H7 (cell line): ENCODE measurements at regions not wholly inside any gene's neighbourhood (a gene's known extent, or its start where the extent isn't known, plus 50 kb on each side); places are given as distances from the start of the nearest gene placed in this dataset.
A peak's percentile ranks its signal among the peaks of the same experiment; 100 is the strongest.

Experiments used
- DNase-seq: peaks from one replicate; pipeline ENCODE4 v3.0.0; 2012
- H3K27me3 ChIP-seq: 2 replicates; pipeline ENCODE4 v1.6.0; 2011; ENCODE audit warnings: mild to moderate bottlenecking, low read length; ENCODE audit not compliant: control insufficient read depth, insufficient read depth
- H3K36me3 ChIP-seq: replicated peaks from 2 replicates; pipeline ENCODE4 v1.5.1; 2011; ENCODE audit warnings: low read length; ENCODE audit not compliant: control insufficient read depth, insufficient read depth
- H3K4me3 ChIP-seq: 2 replicates; pipeline ENCODE4 v1.5.1; 2011; ENCODE audit warnings: low read depth, mild to moderate bottlenecking, control low read depth, low read length, moderate library complexity; ENCODE audit not compliant: insufficient read depth

DNA sequence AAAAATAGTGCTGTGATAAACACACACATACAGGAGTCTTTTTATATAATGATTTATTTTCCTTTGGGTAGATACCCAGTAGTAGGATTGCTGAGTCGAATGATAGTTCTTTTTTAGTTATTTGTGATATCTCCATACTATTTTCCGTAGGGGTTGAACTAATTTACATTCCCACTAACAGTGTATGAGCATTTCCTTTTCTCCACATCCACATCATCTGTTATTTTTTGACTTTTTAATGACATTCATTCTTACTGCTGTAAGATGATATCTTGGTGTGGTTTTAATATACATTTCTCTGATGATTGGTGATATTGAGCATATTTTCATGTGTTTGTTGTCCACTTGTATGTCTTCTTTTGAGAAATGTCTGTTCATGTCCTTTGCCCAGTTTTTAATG, 78.3 kb downstream of the NIBAN1 start:
- Histone ChIP-seq H3K27me3 (no peaks in the 10 kb centered on the region), H3K36me3 (no peaks in the 10 kb centered on the region), H3K4me3 (no peak overlapping the region)
- DNase-seq, result no peak

DNA sequence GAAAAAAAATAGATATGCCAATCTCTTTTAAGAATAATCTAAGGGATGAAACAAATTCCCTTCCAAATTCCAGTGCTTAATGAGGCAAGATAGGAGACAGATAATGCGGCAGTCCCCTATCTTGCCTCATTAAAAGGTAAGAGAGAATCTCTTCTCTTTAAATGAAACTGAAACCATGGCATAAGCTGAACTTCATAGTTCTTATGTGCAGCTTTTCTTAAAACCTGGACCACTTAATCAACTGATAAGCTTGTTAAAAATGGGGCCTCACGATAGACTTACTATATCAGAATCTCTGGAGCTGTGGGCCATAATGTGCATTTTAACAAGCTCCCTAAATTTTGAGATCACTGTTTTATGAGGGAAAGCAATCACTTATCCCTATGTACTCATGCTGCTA, 79.2 kb downstream of the NIBAN1 start:
- DNase-seq, result no peak
- no peaks in the 10 kb centered on the region for H3K27me3 ChIP-seq
- no peaks in the 10 kb centered on the region for H3K36me3 ChIP-seq
- no peak overlapping the region for H3K4me3 ChIP-seq

DNA sequence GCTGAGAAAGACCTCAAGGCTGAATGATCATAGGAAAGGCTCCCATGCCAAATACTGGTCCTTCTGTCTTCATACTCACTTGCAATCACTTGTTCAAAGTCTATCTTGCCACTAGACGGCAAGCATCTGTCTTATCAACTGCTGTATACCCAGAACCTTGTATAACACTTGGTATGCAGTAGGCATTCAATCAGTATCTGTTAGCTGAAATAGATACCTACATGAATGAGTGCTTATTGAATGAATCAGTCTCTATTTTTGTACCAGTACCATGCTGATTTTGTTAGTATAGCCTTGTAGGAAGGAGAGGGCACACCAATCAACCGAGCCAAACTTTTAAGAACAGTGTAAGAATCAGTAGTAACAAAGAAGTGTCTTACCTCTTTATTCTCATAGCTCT, 80.6 kb downstream of the NIBAN1 start:
- no peak for DNase-seq
- no peak overlapping the region for H3K4me3 ChIP-seq
- H3K27me3 ChIP-seq, result no peaks in the 10 kb centered on the region
- H3K36me3 ChIP-seq, result no peaks in the 10 kb centered on the region

DNA sequence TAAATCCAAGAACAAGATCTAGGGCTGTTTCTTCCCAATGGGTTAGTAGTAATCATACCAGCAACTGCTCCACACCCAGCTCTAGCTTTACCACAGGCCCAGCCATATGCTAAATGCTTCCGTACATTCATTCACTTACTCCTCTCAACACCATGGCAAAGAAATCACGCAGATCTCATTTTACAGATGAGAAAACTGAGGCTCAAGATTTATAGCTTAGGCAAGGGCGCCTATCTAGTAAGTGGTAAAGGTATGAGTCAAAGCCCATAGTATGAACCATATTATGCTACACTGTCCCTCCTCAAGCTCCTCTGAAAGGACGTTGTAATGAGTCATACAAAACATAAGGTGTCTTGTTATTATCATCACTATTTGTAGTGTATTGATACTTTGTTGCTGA, 82.2 kb downstream of the NIBAN1 start:
- no peaks in the 10 kb centered on the region for H3K27me3 ChIP-seq
- H3K4me3 ChIP-seq, result no peak overlapping the region
- H3K36me3 ChIP-seq, result no peaks in the 10 kb centered on the region
- no peak for DNase-seq

DNA sequence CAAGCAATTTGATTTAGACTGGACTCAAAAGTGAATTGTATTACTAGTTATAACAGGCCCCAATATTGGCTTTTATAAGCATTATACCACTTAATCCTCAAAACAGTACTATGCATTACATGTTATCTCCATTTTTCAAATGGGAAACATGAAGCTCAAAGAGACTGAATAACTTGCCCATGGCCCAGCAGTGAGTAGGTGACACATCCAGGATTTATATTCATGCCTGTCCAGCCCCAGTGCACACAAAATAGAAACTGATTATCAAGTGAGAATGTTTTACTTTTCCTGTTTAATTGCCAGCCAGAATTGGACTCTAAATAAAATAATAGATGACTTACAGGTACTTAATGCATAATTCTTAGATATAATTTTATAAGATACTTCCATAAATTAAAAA, 82.9 kb downstream of the NIBAN1 start:
- H3K36me3 ChIP-seq, result no peaks in the 10 kb centered on the region
- no peak overlapping the region for H3K4me3 ChIP-seq
- DNase-seq, result no peak
- no peaks in the 10 kb centered on the region; the same call in 1 of the 2 replicates for H3K27me3 ChIP-seq

DNA sequence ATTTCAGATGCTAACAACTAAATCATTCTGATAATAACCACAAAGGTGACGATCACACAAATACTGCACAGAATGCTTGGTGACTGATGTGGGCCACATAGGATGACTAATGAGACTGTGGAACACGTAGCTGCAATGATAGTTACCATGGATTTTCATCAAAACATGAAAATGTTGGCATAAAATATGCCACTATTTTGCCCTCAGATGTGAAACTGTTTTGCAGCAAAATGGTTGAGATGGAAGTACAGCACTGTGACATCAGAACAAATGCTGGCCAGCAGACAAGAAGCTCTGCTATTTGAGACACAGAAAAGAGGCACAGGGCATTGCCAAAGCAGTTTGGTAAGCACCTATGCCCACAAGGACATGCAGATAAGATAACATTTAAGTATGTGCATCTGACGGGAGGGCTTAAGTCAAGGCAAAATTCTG, 83.8 kb downstream of the NIBAN1 start:
- Histone ChIP-seq H3K27me3 (peaks cover 3% of the 10 kb centered on the region), H3K4me3 (no peak overlapping the region), H3K36me3 (no peaks in the 10 kb centered on the region)
- no peak for DNase-seq

DNA sequence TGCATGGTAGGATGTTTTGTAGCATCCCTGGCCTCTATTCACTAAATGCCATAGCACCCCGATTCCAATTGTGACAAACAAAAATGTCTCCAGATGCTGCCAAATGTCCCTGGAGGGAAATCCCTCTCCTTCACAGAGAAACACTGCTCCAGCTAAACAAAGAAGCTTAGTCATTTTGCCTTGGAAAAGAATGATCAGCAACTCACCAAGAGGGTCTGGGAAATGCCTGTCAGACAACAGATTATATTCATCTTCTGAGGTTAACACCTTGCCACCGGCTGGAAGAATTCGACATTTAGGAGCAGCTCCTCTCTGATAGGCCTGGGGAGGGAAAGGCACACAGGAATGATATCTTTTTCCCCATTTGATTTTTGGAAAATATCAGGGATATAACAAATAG, 84.4 kb downstream of the NIBAN1 start:
- H3K27me3 ChIP-seq, result peaks cover 3% of the 10 kb centered on the region
- H3K4me3 ChIP-seq, result no peak overlapping the region
- DNase-seq, result no peak
- H3K36me3 ChIP-seq, result no peaks in the 10 kb centered on the region

DNA sequence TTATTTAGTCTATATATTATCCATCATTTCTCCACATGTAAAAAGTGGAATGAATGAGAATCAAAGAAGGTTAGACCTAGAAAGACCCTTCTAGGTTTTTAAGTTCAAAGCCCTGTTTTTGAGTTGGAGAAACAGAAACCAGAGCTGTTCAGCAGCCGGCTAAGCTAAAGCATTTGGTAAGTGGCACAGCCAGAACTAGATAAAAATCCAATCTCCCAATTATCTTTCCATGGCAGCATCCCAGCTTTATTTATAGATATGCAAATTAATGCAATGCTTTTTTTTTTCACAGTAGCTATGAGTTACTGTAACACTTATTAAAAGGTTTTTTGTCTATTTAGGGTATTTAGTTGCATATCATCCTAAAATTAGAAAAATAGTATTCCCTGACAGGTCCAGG, 85.1 kb downstream of the NIBAN1 start:
- H3K36me3 ChIP-seq, result no peaks in the 10 kb centered on the region
- peaks cover 8% of the 10 kb centered on the region for H3K27me3 ChIP-seq
- DNase-seq, result no peak
- H3K4me3 ChIP-seq, result no peak overlapping the region

DNA sequence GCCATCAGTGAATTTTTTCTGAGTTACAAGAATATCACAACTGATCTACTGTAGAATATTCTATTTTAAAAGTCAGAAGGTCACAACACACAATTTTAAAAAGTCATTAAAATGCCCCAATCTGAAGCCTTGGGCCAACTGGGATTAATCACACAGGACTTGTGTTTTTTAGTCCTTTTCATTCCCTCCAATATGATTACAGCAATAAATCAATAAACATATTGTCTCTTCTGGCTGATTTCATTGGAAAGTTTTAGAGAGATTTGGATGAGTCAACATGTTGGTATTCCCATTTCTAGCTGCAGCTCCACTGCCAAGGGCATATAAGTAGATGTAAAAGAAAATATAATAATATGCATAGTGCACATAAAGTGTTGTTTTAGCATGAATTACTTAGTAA, 85.8 kb downstream of the NIBAN1 start:
- no peak for DNase-seq
- H3K36me3 ChIP-seq, result no peaks in the 10 kb centered on the region

DNA sequence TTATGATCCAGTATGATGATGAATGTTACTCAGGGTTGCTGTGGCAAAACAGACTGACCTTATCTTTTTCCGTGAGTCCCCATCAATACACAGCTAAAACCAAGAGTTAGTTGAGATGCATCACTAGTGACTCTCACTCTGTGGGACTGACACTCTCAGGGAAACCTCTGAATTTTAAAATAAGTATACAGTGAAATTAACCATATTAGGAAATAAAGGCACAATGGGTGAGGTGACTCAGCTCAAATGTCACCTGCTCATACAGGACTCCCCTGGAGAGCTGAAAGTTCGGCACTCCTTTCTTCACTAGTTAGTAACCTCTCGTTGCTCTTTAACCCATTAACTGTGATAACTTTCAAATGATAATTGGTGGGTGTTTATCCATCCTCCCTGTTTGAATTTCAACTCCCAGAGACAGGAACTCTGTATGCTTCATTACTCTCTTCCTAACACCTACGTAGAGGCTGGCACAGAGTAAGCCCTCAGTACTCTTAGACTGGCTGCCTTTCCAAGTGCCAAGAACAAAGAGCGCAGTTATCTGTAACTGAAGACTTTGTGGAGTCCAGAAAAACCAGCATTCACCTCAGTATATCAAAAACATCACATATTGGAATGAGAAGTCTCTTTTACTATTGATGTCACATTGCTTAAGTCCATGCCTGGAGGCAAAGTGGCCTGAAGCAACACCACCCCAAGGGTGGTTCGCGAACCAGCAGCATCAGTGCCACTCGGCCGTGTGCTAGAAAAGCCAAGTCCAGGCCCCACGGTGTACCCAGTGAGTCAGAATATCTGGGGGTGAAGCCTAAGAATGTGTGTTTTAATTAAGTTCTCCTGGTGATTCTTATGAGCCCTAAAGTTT, 91.1 kb downstream of the NIBAN1 start:
- peaks cover 18% of the 10 kb centered on the region for H3K27me3 ChIP-seq
- no peaks in the 10 kb centered on the region for H3K36me3 ChIP-seq
- H3K4me3 ChIP-seq, result no peak overlapping the region
- DNase-seq, result no peak

More for the DNA sequence above, 85.8 kb downstream of the NIBAN1 start:
- H3K27me3 ChIP-seq, result peaks cover 8% of the 10 kb centered on the region
- no peak overlapping the region for H3K4me3 ChIP-seq

DNA sequence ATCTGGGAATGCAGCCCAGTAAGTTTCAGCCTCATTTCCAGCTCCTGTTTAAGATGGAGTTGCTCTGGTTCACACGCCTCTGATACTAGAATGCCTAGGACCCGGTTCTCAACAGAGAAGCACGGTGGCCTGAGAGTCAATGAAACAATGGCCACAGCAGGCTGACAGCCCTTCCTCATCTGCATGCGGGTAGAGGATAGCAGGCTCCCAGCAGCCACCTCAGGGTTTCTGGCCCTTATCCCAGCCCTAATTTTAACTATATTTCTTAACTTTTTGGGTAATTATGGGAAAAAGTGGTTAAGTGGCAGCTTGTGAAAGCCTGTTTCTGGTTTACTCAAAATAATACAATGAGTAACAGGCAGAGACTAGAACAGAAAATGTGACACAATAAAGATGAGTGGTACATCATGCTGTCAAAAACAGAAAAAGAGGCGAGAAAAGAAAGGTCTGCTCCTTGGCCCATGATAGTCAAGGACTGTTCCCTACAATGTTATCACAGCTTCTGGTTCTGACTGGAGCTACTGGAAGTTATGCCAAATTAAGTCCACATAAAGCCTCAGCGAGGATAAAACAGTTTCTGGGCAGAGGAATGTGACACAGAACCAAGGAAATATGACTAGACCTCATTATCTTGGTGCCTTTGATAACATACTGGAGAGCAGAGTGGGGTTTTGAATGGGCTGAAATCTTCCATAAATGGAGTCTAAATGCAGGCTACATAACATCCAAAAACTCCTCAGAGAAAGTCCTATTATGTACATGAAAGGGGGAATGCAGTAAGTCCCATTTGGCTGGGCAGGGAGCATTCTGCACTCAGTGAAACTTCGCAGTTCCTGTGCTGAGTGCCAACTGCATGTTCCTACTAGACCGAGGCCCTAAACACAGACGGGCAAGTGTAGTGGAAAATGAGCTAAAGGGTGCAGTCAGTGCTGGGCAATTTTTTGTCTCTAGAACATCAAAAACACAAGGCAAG, 92.1 kb downstream of the NIBAN1 start:
- H3K27me3 ChIP-seq, result peaks cover 18% of the 10 kb centered on the region
- peak; percentile 35 for DNase-seq
- H3K4me3 ChIP-seq, result no peak overlapping the region
- no peaks in the 10 kb centered on the region for H3K36me3 ChIP-seq

DNA sequence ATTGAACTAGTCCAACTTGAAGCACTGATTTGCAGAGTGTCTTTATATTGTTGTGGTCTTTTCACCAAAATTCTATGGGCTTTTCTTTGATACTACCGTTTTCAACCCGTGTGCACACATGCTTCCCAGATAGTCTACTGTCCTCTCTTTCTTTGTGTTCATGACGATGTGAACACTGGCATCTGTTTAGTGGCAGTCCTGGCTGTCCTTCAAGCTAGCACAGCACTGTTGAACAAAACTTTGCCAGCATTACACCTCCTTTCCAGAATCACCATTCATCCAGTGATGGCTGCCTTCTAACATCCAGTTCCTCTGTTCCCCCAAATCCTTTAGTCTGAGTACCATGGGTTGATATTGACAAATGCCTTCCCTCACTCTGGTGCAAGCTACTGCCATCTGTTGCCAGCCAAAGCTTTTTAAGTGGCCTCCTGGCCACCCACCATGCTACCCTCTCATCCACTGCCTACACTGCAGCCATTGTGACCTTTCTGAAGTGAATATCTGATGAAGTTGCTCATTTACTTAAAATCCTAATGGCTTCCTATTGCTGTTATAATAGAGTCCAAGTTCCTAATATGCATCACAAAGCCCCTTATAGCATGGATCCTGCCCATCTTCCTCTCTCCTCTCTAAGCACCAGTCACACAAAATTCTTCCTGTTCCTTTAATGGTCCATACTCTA, 94.3 kb downstream of the NIBAN1 start:
- DNase-seq, result no peak
- no peaks in the 10 kb centered on the region for H3K36me3 ChIP-seq
- H3K27me3 ChIP-seq, result peaks cover 16% of the 10 kb centered on the region
- H3K4me3 ChIP-seq, result no peak overlapping the region

DNA sequence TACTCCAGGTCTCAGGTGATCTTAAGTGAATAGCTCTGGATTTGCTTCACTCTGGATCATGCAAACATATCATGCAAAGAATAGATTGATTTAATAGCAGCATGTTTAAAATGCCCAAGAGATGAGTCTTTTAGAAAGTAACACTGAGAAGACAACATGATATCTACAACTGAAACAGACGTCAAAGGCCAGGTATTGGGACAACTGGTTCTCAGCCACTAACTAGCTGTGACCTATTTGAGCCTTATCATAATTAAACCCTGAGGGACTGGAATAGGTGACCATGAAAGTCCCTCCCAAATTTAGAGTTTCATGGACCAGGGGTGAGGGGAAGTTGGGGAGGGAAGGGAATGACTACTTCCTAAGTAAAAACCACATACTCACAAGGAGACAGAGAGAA, 95.7 kb downstream of the NIBAN1 start:
- no peaks in the 10 kb centered on the region for H3K36me3 ChIP-seq
- DNase-seq, result no peak
- H3K27me3 ChIP-seq, result peaks cover 11% of the 10 kb centered on the region
- H3K4me3 ChIP-seq, result no peak overlapping the region

DNA sequence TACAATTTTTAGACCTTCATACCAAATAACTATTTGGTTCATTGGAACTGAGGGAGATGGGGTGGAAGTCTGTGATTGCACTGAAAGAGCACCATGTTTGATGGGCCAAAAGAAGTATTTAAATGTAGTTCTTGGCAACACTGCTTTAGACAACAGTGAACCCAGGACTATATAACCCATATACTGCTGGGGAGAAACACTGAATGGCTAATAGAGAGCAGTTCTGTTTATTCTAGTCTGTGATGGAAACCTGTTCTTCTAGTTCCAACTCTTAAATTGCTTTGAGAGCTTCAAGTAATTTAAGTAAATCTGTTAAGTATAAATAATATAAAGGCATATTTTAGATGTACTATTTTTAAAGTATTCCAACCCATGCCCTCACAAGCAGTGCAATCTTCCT, 96.3 kb downstream of the NIBAN1 start:
- peaks cover 10% of the 10 kb centered on the region for H3K27me3 ChIP-seq
- no peaks in the 10 kb centered on the region for H3K36me3 ChIP-seq
- no peak for DNase-seq
- no peak overlapping the region for H3K4me3 ChIP-seq
